Mucosa of stomach (tissue), 1 donor: ENCODE measurements at regions not wholly inside any gene's neighbourhood (a gene's known extent, or its start where the extent isn't known, plus 50 kb on each side); places are given as distances from the start of the nearest gene placed in this dataset.

Experiments
- H3K27me3 ChIP-seq: one replicate; pipeline ENCODE4 v1.7.0; 2013; ENCODE audit warnings: mild to moderate bottlenecking, low read length; ENCODE audit not compliant: control insufficient read depth, insufficient read depth
- H3K36me3 ChIP-seq: one replicate; pipeline ENCODE4 v1.7.0; 2013; ENCODE audit warnings: low read length; ENCODE audit not compliant: control insufficient read depth, insufficient read depth
- H3K4me1 ChIP-seq: one replicate; pipeline ENCODE4 v1.7.0; 2013; ENCODE audit warnings: mild to moderate bottlenecking, low read length; ENCODE audit not compliant: control insufficient read depth, insufficient read depth
- H3K4me3 ChIP-seq: one replicate; pipeline ENCODE4 v1.7.0; 2013; ENCODE audit warnings: low read length
- H3K9ac ChIP-seq: one replicate; pipeline ENCODE4 v1.7.0; 2013; ENCODE audit warnings: mild to moderate bottlenecking, low read length, moderate library complexity
- H3K9me3 ChIP-seq: one replicate; pipeline ENCODE4 v1.7.0; 2013; ENCODE audit warnings: mild to moderate bottlenecking, low read length, moderate library complexity; ENCODE audit not compliant: control insufficient read depth
- donor health status: Pancreatic carcinoma.

DNA sequence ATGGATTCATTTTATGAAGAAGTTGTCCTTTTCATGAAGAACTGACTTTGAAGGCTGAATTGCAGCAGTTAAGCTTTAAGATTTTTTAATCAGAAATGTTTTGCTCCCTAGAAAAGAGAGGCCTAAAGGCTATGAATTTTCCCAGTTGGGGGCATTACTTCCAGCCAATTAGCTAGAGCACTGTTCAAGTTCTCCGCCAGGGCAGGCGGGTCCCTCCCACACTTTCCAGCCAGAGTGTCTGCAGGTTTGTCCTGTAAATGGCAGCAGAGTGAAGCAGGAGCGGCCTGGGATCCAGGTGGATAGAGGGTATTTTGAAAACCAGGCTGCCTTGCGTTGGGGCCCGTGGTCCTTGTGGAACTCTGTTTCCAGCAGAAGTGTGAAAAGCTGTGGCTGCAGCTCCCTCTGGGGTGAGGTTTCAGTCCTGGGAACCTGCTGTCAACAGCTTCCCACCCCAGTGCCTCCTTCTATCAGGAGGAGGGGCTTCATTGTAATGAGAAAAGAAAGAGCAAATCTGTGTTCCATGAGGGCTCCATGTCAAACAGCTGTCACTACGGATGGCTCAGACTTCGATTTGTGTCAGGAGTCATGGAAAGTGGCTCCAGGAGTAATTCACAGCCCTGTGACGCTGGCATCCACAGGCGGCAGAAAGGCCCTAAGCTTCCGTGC lies 210.7 kb upstream of the TMEM132C start:
- Histone ChIP-seq H3K27me3 (no peaks in the 10 kb centered on the region), H3K4me3 (no peak overlapping the region), H3K4me1 (no peaks in the 10 kb centered on the region), H3K36me3 (no peaks in the 10 kb centered on the region), H3K9me3 (no peaks in the 10 kb centered on the region), H3K9ac (no peak overlapping the region)

DNA sequence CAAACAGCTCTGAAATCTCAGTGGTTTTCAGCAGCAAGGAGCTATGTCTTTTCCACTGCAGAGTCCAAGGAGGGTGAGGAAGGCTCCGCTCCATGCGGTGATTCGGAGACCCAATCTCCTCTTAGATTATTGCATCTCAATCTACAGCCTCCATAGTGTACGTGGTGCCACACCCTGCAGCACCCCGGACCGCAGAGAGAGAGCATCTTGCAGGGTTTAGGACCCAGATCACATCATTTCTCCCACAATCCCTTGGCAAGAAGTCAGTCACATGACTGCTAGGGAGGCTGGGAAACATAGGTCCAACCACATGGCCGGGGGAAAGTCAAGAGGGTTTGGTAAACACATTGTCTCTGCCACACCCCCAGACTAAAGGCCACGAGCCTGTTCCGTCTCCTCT lies 209.4 kb upstream of the TMEM132C start:
- H3K27me3 ChIP-seq, result no peaks in the 10 kb centered on the region
- no peaks in the 10 kb centered on the region for H3K9me3 ChIP-seq
- H3K36me3 ChIP-seq, result no peaks in the 10 kb centered on the region
- no peak overlapping the region for H3K4me3 ChIP-seq
- H3K9ac ChIP-seq, result no peak overlapping the region
- no peaks in the 10 kb centered on the region for H3K4me1 ChIP-seq

DNA sequence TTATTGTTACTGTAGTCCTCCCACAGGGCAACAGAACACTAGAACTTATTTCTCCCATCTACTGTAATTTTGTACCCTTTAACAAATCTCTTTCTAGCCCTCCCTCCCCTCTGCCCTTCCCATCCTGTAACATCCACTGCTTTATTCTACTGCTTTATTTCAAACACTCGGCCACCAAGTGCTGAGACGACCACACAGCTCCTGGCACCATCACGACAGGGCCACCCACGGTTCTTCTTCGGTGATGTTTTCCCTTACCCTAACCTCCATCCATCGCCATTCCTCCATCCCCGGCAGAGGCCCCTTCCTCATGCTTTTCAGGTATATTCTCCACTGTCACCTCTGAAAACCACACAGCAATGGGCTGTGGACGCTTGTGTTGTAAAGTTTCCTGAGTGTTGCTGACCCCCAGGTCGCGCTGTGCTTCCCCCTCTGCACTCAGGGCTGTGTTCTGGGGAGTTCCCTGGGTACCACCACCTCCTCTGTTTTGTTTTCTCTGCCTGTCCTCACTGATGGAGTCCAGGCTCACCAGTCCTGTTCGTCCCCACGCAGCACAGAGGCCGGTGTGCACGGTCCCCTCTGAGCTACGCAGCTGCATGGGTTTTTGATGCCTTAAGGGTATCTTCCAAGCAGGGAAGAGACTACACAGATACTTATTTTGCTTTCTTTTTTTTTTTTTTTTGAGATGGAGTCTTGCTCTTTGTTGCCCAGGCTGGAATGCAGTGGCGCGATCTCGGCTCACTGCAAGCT lies 207.2 kb upstream of the TMEM132C start:
- Histone ChIP-seq H3K9me3 (no peaks in the 10 kb centered on the region), H3K4me3 (no peak overlapping the region), H3K27me3 (no peaks in the 10 kb centered on the region), H3K4me1 (no peaks in the 10 kb centered on the region), H3K36me3 (no peaks in the 10 kb centered on the region), H3K9ac (no peak overlapping the region)

DNA sequence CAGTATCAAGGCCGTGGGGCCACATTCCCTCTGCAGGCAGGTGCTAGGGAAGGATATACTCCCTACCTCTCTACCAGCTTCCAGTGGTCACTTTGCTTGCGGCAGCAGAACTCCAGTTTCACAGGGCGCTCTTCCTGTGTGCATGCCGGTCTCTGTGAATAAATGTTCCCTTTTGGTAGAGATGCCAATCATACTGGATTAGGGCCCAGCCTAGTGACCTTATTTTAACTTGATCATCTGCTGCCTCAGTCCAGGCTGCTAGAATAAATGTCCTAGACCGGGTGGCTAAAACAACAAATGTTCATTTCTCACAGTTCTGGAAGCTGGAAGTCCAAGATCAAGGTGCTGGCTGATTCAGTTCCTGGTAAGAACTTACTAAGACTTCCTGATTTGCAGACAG lies 198.8 kb upstream of the TMEM132C start:
- Histone ChIP-seq H3K36me3 (no peaks in the 10 kb centered on the region), H3K27me3 (no peaks in the 10 kb centered on the region), H3K9ac (no peak overlapping the region), H3K4me3 (no peak overlapping the region), H3K4me1 (no peaks in the 10 kb centered on the region), H3K9me3 (no peaks in the 10 kb centered on the region)

DNA sequence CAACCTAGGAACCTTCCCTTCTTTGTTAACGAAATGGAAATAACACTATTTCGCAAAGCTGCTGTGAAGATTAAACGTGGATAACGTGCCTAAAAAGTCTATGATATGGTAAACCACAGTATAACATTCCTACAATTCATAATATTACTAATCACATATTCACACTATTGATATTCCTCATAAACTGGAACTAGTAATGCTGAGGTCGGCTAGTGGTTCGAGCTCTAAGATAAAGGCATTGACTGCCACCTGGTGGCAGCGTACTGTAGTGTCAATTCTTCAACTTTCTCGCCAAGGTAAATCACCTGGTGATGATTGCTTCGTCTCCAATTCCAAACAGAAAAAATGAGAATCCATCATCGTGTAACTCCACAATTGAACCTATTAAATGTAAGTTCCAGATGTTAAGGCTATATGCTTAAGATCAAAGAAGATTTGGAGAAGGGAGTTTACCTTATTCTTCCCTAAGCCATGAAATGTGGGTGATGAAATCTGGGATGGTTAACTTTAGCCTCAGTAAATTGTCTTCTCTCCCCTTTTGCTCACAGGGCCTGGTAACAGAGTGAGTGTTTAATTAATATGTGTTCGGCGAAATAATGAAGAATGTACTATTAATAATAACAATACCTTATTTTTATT lies 197.5 kb upstream of the TMEM132C start:
- H3K4me3 ChIP-seq, result no peak overlapping the region
- no peaks in the 10 kb centered on the region for H3K9me3 ChIP-seq
- H3K27me3 ChIP-seq, result no peaks in the 10 kb centered on the region
- H3K36me3 ChIP-seq, result no peaks in the 10 kb centered on the region
- no peaks in the 10 kb centered on the region for H3K4me1 ChIP-seq
- no peak overlapping the region for H3K9ac ChIP-seq

DNA sequence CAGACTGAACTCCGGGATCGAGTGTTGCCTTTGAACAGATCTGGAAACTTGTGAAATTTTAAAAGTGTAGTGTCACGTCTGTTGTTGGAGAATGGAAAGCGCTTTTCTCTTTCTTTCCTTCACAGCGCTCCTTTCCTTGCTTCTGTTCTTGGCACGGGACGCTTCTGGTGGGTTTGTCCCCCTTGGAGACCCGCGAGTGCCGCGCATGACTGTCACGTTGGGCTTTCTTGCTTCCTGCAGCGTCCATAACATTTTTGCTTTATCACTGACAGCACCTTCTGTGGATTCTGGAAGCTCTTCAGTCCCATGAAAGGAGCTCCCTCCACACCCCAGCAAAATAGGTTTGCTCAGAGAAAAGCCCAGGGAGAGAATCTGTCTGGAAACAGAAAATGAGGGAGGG lies 193.0 kb upstream of the TMEM132C start:
- Histone ChIP-seq H3K4me3 (no peak overlapping the region), H3K4me1 (no peaks in the 10 kb centered on the region), H3K9ac (no peak overlapping the region), H3K36me3 (no peaks in the 10 kb centered on the region), H3K9me3 (no peaks in the 10 kb centered on the region), H3K27me3 (no peaks in the 10 kb centered on the region)

DNA sequence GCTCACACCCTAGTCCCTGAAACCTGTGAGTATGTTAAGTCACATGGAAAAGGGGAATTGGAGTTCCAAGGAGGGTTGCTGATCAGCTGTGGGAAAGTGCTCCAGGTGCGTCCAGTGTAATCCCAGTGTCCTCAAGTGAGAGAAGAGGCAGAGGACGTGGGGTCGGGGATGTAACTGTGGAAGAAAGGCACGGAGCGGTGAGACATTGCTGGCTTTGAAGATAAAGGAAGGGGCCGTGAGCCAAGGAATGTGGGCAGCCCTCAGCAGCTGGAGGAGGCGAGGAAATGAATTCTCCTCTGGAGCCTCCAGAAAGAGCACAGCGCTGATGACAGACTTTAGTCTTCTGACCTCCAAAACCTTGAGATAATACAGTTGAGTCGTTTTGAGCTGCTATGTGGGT lies 191.6 kb upstream of the TMEM132C start:
- no peaks in the 10 kb centered on the region for H3K9me3 ChIP-seq
- H3K27me3 ChIP-seq, result no peaks in the 10 kb centered on the region
- no peaks in the 10 kb centered on the region for H3K36me3 ChIP-seq
- H3K9ac ChIP-seq, result no peak overlapping the region
- no peaks in the 10 kb centered on the region for H3K4me1 ChIP-seq
- no peak overlapping the region for H3K4me3 ChIP-seq

DNA sequence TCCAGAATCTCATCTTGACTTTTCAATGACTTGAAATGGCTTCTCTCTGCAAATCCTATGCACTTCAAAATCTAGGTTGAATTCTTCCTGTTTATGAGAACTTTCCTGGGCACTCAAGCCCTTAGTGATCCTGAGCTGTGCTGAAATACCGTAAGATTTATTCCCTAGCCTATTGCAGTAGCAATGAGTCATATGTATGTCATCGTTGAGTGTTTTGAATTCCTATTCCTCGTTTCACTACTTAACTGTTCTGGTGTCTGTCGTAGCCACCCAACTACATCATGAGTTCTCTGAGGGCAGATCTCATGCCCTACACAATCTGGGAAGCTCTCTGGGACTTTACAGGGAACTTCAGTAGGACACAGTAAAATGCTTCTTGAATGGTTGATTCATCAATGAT lies 190.8 kb upstream of the TMEM132C start:
- Histone ChIP-seq H3K4me3 (no peak overlapping the region), H3K4me1 (no peaks in the 10 kb centered on the region), H3K36me3 (no peaks in the 10 kb centered on the region), H3K9ac (no peak overlapping the region), H3K9me3 (no peaks in the 10 kb centered on the region), H3K27me3 (no peaks in the 10 kb centered on the region)

DNA sequence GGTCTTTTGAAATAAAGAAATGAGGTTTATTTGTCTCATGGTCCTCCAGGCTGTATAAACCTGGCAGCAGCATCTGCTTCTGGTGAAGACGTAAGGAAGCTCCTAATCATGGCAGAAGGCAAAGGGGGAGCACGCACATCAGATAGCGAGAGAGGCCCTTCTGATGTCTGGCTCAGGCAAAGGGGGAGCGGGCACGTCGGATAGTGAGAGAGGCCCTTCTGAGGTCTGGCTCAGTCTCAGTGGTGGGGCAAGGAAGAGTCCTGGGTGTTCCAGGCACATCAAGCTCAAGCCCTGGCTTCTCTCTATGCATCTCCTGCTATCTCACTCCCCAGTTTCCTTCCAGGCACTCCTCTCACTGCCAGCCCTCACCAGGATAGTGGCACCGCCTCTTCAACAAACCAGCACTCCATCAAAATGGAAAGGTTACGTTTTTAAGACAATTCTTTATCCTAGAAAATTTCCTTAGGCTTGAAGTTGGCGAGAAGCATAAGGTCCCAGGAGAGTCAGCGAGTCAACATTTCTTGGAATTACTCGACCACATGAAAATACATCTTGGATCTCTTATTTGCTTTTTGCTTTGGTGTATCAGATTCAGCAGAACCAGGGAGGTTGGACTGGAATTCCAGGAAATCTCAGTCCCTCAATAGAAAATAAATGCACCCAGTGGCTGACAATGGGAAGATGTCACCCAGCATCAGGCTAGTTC lies 189.6 kb upstream of the TMEM132C start:
- Histone ChIP-seq H3K36me3 (no peaks in the 10 kb centered on the region), H3K4me1 (no peaks in the 10 kb centered on the region), H3K9me3 (no peaks in the 10 kb centered on the region), H3K27me3 (no peaks in the 10 kb centered on the region), H3K4me3 (no peak overlapping the region), H3K9ac (no peak overlapping the region)

DNA sequence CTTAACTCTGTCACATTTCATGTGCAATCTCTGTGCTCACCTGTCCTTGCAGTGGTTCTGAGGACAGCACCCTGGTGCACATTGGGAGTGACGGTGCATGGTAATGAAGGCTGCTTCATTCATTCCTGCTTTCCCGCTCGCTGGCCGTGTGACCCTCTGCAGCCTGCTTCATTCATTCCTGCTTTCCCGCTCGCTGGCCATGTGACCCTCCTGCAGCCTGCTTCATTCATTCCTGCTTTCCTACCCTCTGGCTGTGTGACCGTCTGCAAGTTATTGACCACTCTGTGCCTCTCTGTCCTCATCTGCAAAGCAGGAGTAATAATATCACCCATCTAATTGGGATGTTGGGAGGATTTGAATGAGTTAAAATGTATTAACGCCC lies 189.1 kb upstream of the TMEM132C start:
- Histone ChIP-seq H3K9ac (no peak overlapping the region), H3K36me3 (no peaks in the 10 kb centered on the region), H3K9me3 (no peaks in the 10 kb centered on the region), H3K27me3 (no peaks in the 10 kb centered on the region), H3K4me3 (no peak overlapping the region), H3K4me1 (no peaks in the 10 kb centered on the region)

DNA sequence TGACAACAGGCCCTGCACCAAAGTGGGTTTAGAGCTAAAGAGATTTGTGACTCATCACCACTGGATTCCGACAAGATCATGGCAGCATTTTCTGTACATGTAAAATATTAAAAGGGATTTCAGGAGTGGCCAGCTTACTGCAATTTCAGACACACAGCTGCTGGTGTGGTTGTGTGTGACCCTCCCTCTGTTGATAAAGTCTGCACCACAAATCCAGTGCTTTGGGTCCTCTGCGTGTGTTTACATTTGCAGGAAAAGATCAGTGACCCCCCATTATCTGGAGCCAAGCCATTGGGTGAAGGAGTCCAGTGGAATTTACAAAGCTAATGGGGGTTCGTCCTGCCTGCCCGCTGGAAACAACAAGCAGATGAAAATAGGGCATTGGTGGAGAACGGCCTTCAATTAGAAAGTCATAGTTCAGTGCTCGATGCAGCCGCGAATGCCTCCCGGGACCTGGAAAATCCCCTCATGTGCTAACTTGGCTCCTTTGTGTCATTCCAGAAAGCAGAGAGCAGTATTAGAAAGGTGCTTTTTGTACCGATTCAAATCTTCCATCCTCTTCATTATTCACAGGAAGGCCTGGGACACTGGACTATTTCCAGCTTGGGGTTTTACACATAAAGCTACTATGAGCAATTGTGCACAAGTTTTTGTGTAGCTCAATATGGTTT lies 188.5 kb upstream of the TMEM132C start:
- Histone ChIP-seq H3K9me3 (no peaks in the 10 kb centered on the region), H3K4me1 (no peaks in the 10 kb centered on the region), H3K27me3 (no peaks in the 10 kb centered on the region), H3K4me3 (no peak overlapping the region), H3K9ac (no peak overlapping the region), H3K36me3 (no peaks in the 10 kb centered on the region)
